Activated T-cell treated with anti-CD3 and anti-CD28 coated beads, Interleukin-2, amount 50 U/mL, for 4 hours (primary cell): ENCODE measurements at regions not wholly inside any gene's neighbourhood (a gene's known extent, or its start where the extent isn't known, plus 50 kb on each side); places are given as distances from the start of the nearest gene placed in this dataset.
"Not testable (repeated sequence)": the region's sequence is repeated elsewhere in the genome, so short reads cannot be mapped to it uniquely, and the experiment has no call there.

Source experiments
- ATAC-seq, 2 donors: fragments of 200-7000 bp; cut with Tn5 transposase; one replicate each; pipeline ENCODE4 v1.10.0; 2021
- DNase-seq: peaks from one replicate; pipeline ENCODE4 v3.0.0-alpha.2; 2020
- H3K27me3 Mint-ChIP-seq: one replicate; pipeline ENCODE4 v1.8.0; 2021; ENCODE audit warnings: low read depth, mixed read lengths
- H3K36me3 Mint-ChIP-seq: one replicate; pipeline ENCODE4 v1.8.0; 2022; ENCODE audit warnings: mixed read lengths; ENCODE audit not compliant: insufficient read depth
- H3K4me1 Mint-ChIP-seq: one replicate; pipeline ENCODE4 v1.8.0; 2021; ENCODE audit warnings: low read depth, mixed read lengths
- H3K4me3 Mint-ChIP-seq: one replicate; pipeline ENCODE4 v1.8.0; 2021; ENCODE audit warnings: mild to moderate bottlenecking, moderate library complexity, mixed read lengths
- H3K9me3 Mint-ChIP-seq: one replicate; pipeline ENCODE4 v1.8.0; 2021; ENCODE audit warnings: mixed read lengths

- H3K4me3 Mint-ChIP-seq: no peak overlapping the region
- DNase-seq (no peak), ATAC-seq (no peak)
- H3K36me3 Mint-ChIP-seq: no peaks in the 10 kb centered on the region
- H3K4me1 Mint-ChIP-seq: no peaks in the 10 kb centered on the region
- H3K27me3 Mint-ChIP-seq: peaks cover 3% of the 10 kb centered on the region
- no peaks in the 10 kb centered on the region for H3K9me3 Mint-ChIP-seq
These were observed 210.0 kb upstream of the OBI1 start for GRCh38 chr13:78868991-78869390.

GRCh38 chr13:78867655-78868054 is 208.7 kb upstream of the OBI1 start:
- no peaks in the 10 kb centered on the region for H3K4me1 Mint-ChIP-seq
- DNase-seq: no peak
- H3K36me3 Mint-ChIP-seq: no peaks in the 10 kb centered on the region
- no peak for ATAC-seq
- H3K9me3 Mint-ChIP-seq: no peaks in the 10 kb centered on the region
- H3K27me3 Mint-ChIP-seq: peaks cover 3% of the 10 kb centered on the region
- no peak overlapping the region for H3K4me3 Mint-ChIP-seq

- H3K9me3 Mint-ChIP-seq, DNase-seq, H3K4me1 Mint-ChIP-seq, H3K36me3 Mint-ChIP-seq, ATAC-seq, H3K27me3 Mint-ChIP-seq, H3K4me3 Mint-ChIP-seq: not testable (repeated sequence)
These were observed 207.1 kb upstream of the OBI1 start for GRCh38 chr13:78866076-78866475.

- Mint-ChIP-seq H3K9me3 (no peaks in the 10 kb centered on the region), H3K4me1 (no peaks in the 10 kb centered on the region), H3K36me3 (no peaks in the 10 kb centered on the region), H3K27me3 (peaks cover 3% of the 10 kb centered on the region), H3K4me3 (no peak overlapping the region)
- DNase-seq (no peak), ATAC-seq (no peak)
These were observed 203.5 kb upstream of the OBI1 start for GRCh38 chr13:78862446-78862845.

- ATAC-seq (no peak), DNase-seq (no peak)
- H3K9me3 Mint-ChIP-seq: peaks cover 12% of the 10 kb centered on the region
- no peaks in the 10 kb centered on the region for H3K36me3 Mint-ChIP-seq
- no peaks in the 10 kb centered on the region for H3K27me3 Mint-ChIP-seq
- no peaks in the 10 kb centered on the region for H3K4me1 Mint-ChIP-seq
- H3K4me3 Mint-ChIP-seq: no peak overlapping the region
These were observed 193.8 kb upstream of the OBI1 start for GRCh38 chr13:78852709-78853108.

- peaks cover 3% of the 10 kb centered on the region for H3K27me3 Mint-ChIP-seq
- H3K36me3 Mint-ChIP-seq: no peaks in the 10 kb centered on the region
- H3K4me1 Mint-ChIP-seq: no peaks in the 10 kb centered on the region
- ATAC-seq: no peak
- H3K9me3 Mint-ChIP-seq: no peaks in the 10 kb centered on the region
- H3K4me3 Mint-ChIP-seq: no peak overlapping the region
- no peak for DNase-seq
These were observed 186.9 kb upstream of the OBI1 start for GRCh38 chr13:78845656-78846365.

GRCh38 chr13:78844106-78844505 is 185.2 kb upstream of the OBI1 start:
- H3K4me1 Mint-ChIP-seq: no peaks in the 10 kb centered on the region
- no peaks in the 10 kb centered on the region for H3K9me3 Mint-ChIP-seq
- no peak for ATAC-seq
- no peak overlapping the region for H3K4me3 Mint-ChIP-seq
- no peaks in the 10 kb centered on the region for H3K36me3 Mint-ChIP-seq
- H3K27me3 Mint-ChIP-seq: peaks cover 3% of the 10 kb centered on the region
- no peak for DNase-seq

- H3K27me3 Mint-ChIP-seq: peaks cover 3% of the 10 kb centered on the region
- no peaks in the 10 kb centered on the region for H3K36me3 Mint-ChIP-seq
These were observed 182.5 kb upstream of the OBI1 start for GRCh38 chr13:78841358-78841963.

GRCh38 chr13:78836238-78836784 is 177.4 kb upstream of the OBI1 start:
- Mint-ChIP-seq H3K27me3 (no peaks in the 10 kb centered on the region), H3K9me3 (no peaks in the 10 kb centered on the region), H3K4me1 (no peaks in the 10 kb centered on the region), H3K36me3 (no peaks in the 10 kb centered on the region), H3K4me3 (no peak overlapping the region)
- no peak for DNase-seq
- no peak for ATAC-seq

More at GRCh38 chr13:78841358-78841963, 182.5 kb upstream of the OBI1 start:
- ATAC-seq (no peak), DNase-seq (no peak)
- H3K4me1 Mint-ChIP-seq: no peaks in the 10 kb centered on the region
- no peaks in the 10 kb centered on the region for H3K9me3 Mint-ChIP-seq
- no peak overlapping the region for H3K4me3 Mint-ChIP-seq

GRCh38 chr13:78832461-78832860 is 173.5 kb upstream of the OBI1 start:
- Mint-ChIP-seq H3K36me3 (no peaks in the 10 kb centered on the region), H3K27me3 (peaks cover 13% of the 10 kb centered on the region), H3K9me3 (no peaks in the 10 kb centered on the region), H3K4me3 (no peak overlapping the region), H3K4me1 (no peaks in the 10 kb centered on the region)
- ATAC-seq (no peak), DNase-seq (no peak)

GRCh38 chr13:78830508-78830907 is 171.6 kb upstream of the OBI1 start:
- Mint-ChIP-seq H3K9me3 (no peaks in the 10 kb centered on the region), H3K36me3 (no peaks in the 10 kb centered on the region), H3K4me1 (no peaks in the 10 kb centered on the region), H3K4me3 (no peak overlapping the region), H3K27me3 (peaks cover 13% of the 10 kb centered on the region)
- DNase-seq: no peak
- no peak for ATAC-seq

- DNase-seq (no peak), ATAC-seq (no peak)
- H3K4me3 Mint-ChIP-seq: no peak overlapping the region
- no peaks in the 10 kb centered on the region for H3K9me3 Mint-ChIP-seq
- H3K36me3 Mint-ChIP-seq: no peaks in the 10 kb centered on the region
- no peaks in the 10 kb centered on the region for H3K4me1 Mint-ChIP-seq
- peaks cover 13% of the 10 kb centered on the region for H3K27me3 Mint-ChIP-seq
These were observed 170.9 kb upstream of the OBI1 start for GRCh38 chr13:78829821-78830220.

- ATAC-seq (no peak), DNase-seq (no peak)
- no peaks in the 10 kb centered on the region for H3K9me3 Mint-ChIP-seq
- peaks cover 13% of the 10 kb centered on the region for H3K27me3 Mint-ChIP-seq
- H3K4me1 Mint-ChIP-seq: no peaks in the 10 kb centered on the region
- no peak overlapping the region for H3K4me3 Mint-ChIP-seq
- no peaks in the 10 kb centered on the region for H3K36me3 Mint-ChIP-seq
These were observed 168.5 kb upstream of the OBI1 start for GRCh38 chr13:78827471-78827870.

- no peaks in the 10 kb centered on the region for H3K4me1 Mint-ChIP-seq
- DNase-seq (no peak), ATAC-seq (no peak)
- H3K9me3 Mint-ChIP-seq: no peaks in the 10 kb centered on the region
- H3K36me3 Mint-ChIP-seq: no peaks in the 10 kb centered on the region
- H3K4me3 Mint-ChIP-seq: no peak overlapping the region
- H3K27me3 Mint-ChIP-seq: peaks cover 13% of the 10 kb centered on the region
These were observed 168.0 kb upstream of the OBI1 start for GRCh38 chr13:78826936-78827335.

GRCh38 chr13:78826312-78826711 is 167.4 kb upstream of the OBI1 start:
- Mint-ChIP-seq H3K4me1 (no peaks in the 10 kb centered on the region), H3K27me3 (peaks cover 13% of the 10 kb centered on the region), H3K36me3 (no peaks in the 10 kb centered on the region), H3K4me3 (no peak overlapping the region), H3K9me3 (no peaks in the 10 kb centered on the region)
- ATAC-seq: no peak
- no peak for DNase-seq
